ENCODE measurements at regions not wholly inside any gene's neighbourhood (a gene's known extent, or its start where the extent isn't known, plus 50 kb on each side); places are given as distances from the start of the nearest gene placed in this dataset.

DNA sequence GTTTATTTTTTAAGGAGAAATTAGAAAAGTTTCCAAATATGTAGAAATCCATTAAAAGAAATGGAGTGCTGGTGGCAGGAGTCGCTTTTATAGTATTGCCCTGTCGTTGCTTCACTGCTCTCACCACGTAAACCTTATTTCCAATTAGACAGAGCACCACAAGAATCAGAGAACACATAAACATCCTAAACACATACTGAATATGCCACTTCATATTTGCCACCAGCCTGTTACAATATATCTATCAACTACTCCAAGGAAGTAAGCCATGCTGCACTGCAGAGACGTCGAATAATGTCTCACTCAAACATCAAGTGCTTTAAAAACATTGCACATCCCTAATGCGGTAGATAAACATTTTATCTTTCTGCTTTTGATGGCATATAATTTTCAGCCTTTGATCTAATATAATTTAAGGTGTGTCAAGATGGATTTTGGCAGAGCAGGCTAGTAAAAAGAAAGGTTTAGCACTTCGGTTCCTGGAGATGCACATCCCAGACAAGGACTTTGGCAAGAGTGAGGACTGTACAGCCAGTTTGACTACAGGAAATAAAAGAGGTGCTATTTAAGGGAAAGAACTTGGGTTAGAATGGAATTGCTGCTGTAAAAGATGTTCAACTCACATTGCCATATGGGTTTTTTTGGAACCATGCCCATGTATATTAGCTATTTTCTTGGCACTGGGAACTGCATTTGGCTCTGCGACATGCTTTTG is 932.3 kb downstream of the EFNB2 start:
- no peak for TF ChIP-seq POLR2A (IDR thresholded peaks at IDR 0.05; ENCODE audit: low read depth)
- TF ChIP-seq, protein P1, sequence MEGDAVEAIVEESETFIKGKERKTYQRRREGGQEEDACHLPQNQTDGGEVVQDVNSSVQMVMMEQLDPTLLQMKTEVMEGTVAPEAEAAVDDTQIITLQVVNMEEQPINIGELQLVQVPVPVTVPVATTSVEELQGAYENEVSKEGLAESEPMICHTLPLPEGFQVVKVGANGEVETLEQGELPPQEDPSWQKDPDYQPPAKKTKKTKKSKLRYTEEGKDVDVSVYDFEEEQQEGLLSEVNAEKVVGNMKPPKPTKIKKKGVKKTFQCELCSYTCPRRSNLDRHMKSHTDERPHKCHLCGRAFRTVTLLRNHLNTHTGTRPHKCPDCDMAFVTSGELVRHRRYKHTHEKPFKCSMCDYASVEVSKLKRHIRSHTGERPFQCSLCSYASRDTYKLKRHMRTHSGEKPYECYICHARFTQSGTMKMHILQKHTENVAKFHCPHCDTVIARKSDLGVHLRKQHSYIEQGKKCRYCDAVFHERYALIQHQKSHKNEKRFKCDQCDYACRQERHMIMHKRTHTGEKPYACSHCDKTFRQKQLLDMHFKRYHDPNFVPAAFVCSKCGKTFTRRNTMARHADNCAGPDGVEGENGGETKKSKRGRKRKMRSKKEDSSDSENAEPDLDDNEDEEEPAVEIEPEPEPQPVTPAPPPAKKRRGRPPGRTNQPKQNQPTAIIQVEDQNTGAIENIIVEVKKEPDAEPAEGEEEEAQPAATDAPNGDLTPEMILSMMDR (IDR thresholded peaks at IDR 0.05): no peak

Data from esophagus muscularis mucosa (tissue), 3 donors.